GM12892 (cell line): ENCODE measurements at regions not wholly inside any gene's neighbourhood (a gene's known extent, or its start where the extent isn't known, plus 50 kb on each side); places are given as distances from the start of the nearest gene placed in this dataset.

ENCODE experiments used
- DNase-seq: peaks from one replicate; pipeline ENCODE4 v3.0.0; 2011; ENCODE audit not compliant: insufficient read length
- FAIRE-seq: peaks from 2 replicates; lab custom pipeline; 2011; peaks lifted over from hg19 to GRCh38; lab: Jason Lieb, UNC
- POLR2A ChIP-seq: IDR thresholded peaks from 2 replicates; pipeline ENCODE4 v1.6.1; 2011; ENCODE audit warnings: low read depth, low read length, control low read depth
- POLR2AphosphoS5 ChIP-seq: IDR thresholded peaks from 2 replicates; pipeline ENCODE4 v1.6.1; 2011; ENCODE audit warnings: low read depth, low read length, control low read depth
- TAF1 ChIP-seq: IDR thresholded peaks from 2 replicates; pipeline ENCODE4 v1.6.1; 2011; ENCODE audit warnings: low read depth, mild to moderate bottlenecking, control low read depth, low read length, borderline replicate concordance

- TF ChIP-seq POLR2AphosphoS5 = no peak
- TF ChIP-seq TAF1 = no peak
- no peak for TF ChIP-seq POLR2A
- no peak for FAIRE-seq
- DNase-seq = no peak
Measured at GRCh38 chrX:150238632-150239382, 124.3 kb upstream of the MAMLD1 start.

GRCh38 chrX:150239946-150240642 lies 123.0 kb upstream of the MAMLD1 start:
- FAIRE-seq (no peak), DNase-seq (no peak)
- TF ChIP-seq POLR2AphosphoS5 (no peak), POLR2A (no peak), TAF1 (no peak)

GRCh38 chrX:150240643-150240970 lies 122.5 kb upstream of the MAMLD1 start:
- FAIRE-seq (no peak), DNase-seq (no peak)
- TF ChIP-seq POLR2A = no peak
- no peak for TF ChIP-seq POLR2AphosphoS5
- TF ChIP-seq TAF1 = no peak

GRCh38 chrX:150253959-150254620 lies 109.0 kb upstream of the MAMLD1 start:
- DNase-seq (no peak), FAIRE-seq (no peak)
- TF ChIP-seq TAF1 (no peak), POLR2A (no peak), POLR2AphosphoS5 (no peak)

- TF ChIP-seq POLR2AphosphoS5 (no peak), TAF1 (no peak)
- FAIRE-seq (no peak), DNase-seq (no peak)
Measured at GRCh38 chrX:150254909-150255308, 108.2 kb upstream of the MAMLD1 start.

GRCh38 chrX:150255441-150256296 lies 107.4 kb upstream of the MAMLD1 start:
- DNase-seq = no peak
- TF ChIP-seq POLR2A (no peak), TAF1 (no peak), POLR2AphosphoS5 (no peak)
- no peak for FAIRE-seq

- TF ChIP-seq POLR2AphosphoS5 = no peak
- TF ChIP-seq POLR2A = no peak
- no peak for TF ChIP-seq TAF1
- no peak for FAIRE-seq
- no peak for DNase-seq
Measured at GRCh38 chrX:150256297-150256650, 106.8 kb upstream of the MAMLD1 start.

GRCh38 chrX:150257353-150258175 lies 105.6 kb upstream of the MAMLD1 start:
- DNase-seq (no peak), FAIRE-seq (no peak)
- TF ChIP-seq TAF1 = no peak
- no peak for TF ChIP-seq POLR2A
- TF ChIP-seq POLR2AphosphoS5 = no peak

GRCh38 chrX:150258176-150258425 lies 105.0 kb upstream of the MAMLD1 start:
- FAIRE-seq = no peak
- no peak for DNase-seq
- TF ChIP-seq TAF1 = no peak
- TF ChIP-seq POLR2AphosphoS5 = no peak
- TF ChIP-seq POLR2A = no peak
